ENCODE measurements at regions not wholly inside any gene's neighbourhood (a gene's known extent, or its start where the extent isn't known, plus 50 kb on each side); places are given as distances from the start of the nearest gene placed in this dataset.
A peak's percentile ranks its signal among the peaks of the same experiment; 100 is the strongest.
"Not testable (repeated sequence)": the region's sequence is repeated elsewhere in the genome, so short reads cannot be mapped to it uniquely, and the experiment has no call there.

DNA sequence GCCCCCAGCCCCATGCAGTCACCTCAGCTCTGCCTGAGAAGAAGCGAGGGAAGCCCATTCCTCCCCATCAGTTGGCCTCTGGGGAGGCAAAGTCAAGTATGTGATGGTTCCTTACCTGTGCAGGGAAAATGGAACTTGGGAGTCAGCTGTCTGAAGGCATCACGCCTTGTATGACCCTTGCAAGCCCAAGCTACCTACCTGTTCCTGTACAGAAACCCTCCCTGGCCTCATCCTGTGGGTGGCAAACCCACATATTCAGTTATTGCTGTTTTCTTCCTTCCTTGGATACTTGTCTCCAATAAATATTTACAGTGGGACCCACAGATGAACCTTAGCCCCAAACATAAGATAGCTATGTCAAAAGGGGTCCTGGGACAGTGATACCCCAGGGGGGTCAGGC, 92.2 kb upstream of the MLN start:
- no peak for DNase-seq (ENCODE audit: low read depth in 2 of 2)

DNA sequence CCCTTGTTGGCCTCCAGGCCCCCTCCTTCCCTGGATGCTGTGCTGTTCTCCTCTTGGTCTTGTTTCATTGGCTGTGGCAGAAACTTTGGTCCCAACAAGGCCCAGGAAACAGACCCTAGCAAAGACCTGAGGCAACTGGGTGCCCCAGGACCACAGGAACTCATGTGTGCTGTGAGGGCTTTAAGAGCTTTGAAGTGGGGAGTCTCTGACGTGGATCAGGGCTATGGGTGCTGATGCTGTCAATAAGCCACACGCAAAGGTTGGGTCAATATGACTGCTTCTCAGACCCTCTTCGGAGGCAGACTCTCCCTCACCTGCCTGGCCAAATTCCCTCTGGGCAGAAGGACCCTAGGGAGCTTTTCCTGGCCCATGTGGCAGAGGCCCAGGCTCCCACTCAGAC, 91.5 kb upstream of the MLN start:
- no peak for DNase-seq (ENCODE audit: low read depth in 2 of 2)

- DNase-seq (ENCODE audit: low read depth in 2 of 2), result no peak
Observed at GRCh38 chr6:33894438-33894837, 90.6 kb upstream of the MLN start.

GRCh38 chr6:33892581-33893346, 89.0 kb upstream of the MLN start:
- no peak for DNase-seq (ENCODE audit: low read depth in 2 of 2)

DNA sequence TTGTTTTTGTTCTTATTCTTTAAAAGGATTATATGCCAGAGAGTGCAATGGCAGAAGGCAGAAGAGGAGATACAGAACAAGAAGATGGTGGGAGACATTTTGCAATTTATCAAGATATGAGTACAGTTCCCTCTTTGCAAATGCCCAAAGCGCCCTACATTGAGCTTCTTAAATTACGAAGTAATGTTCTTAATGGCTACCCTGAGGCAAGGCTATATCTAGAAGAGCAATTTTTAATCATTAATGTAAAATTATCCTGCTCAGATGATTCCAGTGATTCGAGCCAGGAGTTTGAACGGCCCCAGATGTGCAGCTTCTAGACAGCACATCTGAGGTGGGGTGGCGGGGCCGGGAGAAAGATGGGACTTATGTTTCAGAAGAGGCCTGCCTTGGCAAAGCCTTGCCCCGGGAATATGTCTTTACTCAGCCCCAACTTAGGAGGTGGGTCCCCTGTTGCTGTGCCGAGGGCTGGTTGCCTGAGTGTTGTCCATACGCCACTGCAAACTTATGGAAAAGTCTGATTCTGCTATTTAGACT, 84.9 kb upstream of the MLN start:
- no peak for DNase-seq (ENCODE audit: low read depth in 2 of 2)

DNA sequence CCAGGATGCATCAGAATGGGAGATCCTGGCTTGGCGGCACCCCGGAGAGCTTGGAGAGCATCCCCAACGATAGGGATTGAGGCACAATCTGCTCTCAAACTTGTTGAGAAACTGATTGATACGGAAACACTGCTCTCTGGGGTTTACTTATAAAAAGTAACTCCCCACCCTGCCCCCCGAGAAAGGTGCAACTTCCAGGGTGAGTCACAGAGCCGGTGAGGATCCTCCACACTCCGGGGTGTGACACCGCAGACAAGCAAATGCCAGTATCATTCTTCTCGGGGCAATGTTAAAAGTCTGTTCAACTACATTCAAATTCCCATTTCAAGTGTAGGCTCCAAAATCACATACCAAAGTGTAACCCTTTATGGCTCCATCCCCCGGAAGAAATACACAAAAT, 84.4 kb upstream of the MLN start:
- DNase-seq (ENCODE audit: low read depth in 2 of 2), result no peak

DNA sequence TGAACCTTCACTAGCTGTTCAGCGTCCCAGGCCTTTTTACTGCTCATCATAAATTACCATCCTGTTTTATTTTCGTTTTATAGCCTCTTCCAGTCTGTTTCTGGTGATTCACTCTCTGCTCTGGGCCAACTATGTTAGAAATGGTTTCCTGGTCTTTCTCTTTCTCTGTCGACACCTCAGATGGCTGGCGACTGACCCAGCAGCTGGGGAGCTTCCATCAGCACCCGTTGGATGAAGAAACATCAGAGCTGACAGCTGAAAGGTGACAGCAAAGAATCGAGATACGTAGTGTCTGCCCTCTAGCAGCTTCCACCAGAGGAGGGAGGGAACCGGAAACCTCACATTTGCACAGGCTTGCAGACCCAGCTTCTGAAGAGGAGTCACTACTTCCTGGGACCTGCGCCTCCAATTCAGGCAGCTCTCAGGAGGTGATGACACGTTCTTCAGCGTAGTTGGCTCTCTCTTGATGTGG, 82.9 kb upstream of the MLN start:
- DNase-seq (ENCODE audit: low read depth in 2 of 2), result peak; percentile 31 to 77

GRCh38 chr6:33885132-33886057, 81.6 kb upstream of the MLN start:
- DNase-seq (ENCODE audit: low read depth in 2 of 2), result peak in 1 of 2 donors; percentile 36

DNA sequence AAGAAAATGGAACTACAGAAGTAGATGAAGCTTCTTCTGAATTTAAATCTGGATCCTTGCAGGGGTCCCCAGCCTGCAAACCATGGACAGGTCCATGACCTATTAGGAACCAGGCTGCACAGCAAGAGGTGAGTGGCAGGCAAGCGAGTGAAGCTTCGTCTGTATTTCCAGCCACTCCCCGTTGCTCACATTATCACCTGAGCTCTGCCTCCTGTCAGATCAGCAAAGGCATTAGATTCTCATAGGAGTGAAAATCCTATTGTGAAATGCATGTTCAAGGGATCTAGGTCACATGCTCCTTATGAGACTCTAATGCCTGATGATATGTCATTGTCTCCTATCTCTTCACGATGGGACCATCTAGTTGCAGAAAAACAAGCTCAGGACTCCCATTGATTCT, 79.8 kb upstream of the MLN start:
- DNase-seq (ENCODE audit: low read depth in 2 of 2), result not testable (repeated sequence)

DNA sequence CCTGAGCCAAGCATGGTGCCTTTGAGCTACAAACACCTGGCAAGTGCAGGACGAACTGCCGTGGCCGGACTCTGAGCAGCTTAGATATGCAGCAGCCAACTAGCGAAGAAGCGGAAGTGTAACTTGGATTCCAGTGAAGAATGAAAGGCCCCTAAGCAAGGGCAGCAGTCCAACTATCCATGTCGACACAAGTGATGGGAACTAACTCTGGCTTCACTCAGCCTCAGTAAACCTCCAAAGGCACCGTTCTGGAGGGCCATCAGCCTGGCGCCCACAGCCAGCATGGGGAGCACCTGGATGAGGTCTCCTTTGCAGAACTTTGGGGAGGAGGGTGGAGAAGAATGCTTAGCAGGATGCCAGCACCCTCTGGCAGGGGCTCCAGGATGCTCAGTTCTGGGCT, 78.4 kb upstream of the MLN start:
- no peak for DNase-seq (ENCODE audit: low read depth in 2 of 2)

DNA sequence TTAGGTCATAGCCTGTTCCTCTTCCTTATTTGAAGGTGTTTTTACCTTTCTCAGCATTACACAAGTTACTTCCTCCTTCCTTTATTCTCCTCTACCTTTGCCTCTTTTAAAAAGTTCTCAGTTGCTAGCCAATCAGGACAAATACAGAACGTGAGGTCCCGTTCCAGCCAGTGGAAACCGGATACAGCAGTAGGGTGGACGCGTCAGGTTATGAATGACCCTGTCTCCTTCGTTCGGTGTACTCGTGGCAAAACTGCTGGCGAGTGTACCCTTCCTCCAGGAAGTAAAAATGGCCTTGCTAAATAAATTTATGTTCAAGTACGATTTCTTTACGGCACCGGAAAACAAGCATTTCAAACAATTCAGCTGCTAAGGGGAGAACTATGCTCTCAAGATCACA, 77.0 kb upstream of the MLN start:
- DNase-seq (ENCODE audit: low read depth in 2 of 2), result peak in 1 of 2 donors; percentile 11

DNA sequence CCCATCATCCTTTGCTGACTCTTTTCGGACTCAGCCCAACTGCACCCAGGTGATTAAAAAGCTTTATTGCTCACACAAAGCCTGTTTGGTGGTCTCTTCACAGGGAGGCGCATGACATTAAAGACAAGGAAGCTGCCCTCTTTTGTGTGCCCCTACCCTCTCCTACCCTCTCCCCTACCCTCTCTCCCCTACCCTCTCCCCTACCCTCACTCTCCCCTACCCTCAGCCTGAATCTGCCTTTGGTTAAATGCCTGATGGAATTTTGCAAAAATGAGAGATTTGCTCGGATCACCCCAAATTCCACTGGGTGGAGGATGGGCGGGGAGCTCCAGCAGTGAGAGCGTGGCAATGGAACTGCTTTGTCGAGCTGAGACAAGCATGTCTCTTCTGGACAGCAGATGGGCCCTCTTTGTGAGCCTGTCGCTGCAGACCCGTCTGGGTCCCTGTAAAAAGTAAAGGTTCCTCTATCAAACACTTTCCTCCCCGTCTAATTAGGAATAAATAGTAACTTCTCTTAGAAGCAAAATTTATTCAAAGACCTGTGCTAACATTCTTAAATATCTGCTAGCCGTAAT, 76.4 kb upstream of the MLN start:
- no peak for DNase-seq (ENCODE audit: low read depth in 2 of 2)

DNA sequence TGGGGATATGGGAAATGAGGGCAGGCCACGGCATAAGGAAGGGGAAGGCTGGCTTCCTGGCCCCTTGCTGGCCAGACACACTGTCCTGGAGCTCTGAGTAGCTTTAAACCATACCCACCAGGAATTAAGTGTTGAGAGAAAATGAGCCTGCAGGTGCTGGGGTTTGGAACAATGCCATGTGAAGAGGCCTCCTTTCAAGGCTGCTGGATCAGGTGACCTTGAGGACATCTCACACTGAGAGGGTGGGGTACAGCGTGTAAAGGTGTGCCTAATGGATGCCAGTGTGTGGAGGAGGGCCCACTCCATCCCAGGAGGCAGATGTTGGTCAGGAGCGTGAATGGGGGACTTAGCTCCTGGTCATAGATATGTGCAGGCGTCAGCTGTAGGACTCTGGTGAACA, 74.8 kb upstream of the MLN start:
- no peak for DNase-seq (ENCODE audit: low read depth in 2 of 2)

- DNase-seq (ENCODE audit: low read depth in 2 of 2), result no peak
Observed at GRCh38 chr6:33877982-33878535, 74.3 kb upstream of the MLN start.

- no peak for DNase-seq (ENCODE audit: low read depth in 2 of 2)
Observed at GRCh38 chr6:33875696-33876095, 71.9 kb upstream of the MLN start.

GRCh38 chr6:33875141-33875581, 71.4 kb upstream of the MLN start:
- no peak for DNase-seq (ENCODE audit: low read depth in 2 of 2)

DNA sequence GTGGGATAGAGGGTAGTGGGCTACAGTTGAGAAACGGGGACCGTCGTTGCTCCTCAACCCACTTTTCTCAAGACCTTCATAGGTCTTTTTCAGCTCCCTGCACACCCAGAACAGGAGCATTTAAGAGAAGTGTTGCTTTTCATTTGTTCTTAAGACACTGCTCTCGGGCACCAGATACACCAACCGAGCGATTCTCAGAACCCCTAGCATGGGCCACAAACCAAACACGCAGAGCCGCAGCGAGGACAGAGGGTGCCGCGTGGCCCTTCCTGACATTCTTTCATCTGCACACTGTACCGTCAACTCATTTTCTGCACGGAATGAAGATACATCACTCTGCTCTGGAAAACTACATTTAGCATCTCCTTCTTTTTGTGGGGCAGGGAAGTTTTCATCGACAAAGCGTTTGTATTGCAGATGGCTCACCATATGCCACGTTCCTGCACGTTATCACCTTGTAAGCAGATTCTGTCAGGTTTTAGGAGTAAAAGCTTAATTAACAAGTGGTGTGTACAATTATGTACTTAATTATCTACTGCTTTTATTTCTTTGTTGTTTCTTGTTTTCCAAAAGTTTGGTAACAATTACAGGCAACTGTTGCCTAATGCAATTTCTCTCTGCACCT, 70.4 kb upstream of the MLN start:
- DNase-seq (ENCODE audit: low read depth in 2 of 2), result no peak

DNA sequence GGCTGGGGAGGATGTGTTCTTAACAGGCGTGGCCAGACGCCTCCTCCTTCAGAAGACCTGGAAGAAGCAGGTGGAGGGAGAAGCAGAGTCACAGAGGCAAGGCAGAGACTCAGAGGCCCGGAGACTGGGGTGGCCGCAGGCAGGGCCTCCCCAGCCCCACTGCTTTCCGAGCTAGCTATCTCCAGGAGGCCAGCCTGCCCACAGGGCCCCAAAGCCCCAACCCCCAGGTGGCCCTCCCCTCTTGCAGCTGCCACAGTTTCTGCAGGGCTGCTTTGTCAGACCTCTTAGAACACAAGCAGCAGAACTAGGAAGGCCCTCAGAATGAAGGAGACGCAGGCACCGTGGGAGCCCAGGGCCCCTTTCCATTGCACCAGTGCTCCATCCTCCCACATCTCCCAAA, 69.0 kb upstream of the MLN start:
- DNase-seq (ENCODE audit: low read depth in 2 of 2), result no peak

DNA sequence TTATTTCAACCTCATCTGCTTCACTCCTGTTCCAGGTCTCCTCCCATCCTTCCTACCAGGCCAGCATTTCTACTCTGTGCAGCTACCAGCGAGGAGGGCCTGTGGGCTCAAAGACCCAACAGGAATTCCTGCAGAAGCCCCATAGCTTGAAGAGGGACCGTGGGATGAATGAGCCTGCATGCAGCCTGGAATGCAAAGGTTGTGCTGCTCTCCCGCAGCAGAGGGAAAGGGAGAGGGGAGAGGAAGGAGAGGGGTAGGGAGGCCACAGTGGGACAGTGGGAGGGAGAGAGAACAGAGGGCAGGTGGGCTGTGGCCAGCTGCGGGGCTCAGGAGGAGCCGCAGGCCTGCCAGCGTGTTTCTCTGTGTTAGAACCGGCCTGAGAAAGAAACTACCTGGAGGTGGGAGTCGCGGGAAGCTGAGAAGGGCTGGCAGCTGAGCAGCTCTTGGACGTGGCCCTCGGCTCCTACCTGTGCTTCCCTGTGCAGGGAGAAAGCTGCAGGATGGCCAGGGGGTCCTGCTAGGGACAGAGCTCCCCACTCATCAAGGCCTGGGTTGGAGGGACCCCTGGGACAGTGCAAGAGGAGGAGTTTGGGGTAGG, 66.1 kb upstream of the MLN start:
- DNase-seq (ENCODE audit: low read depth in 2 of 2), result no peak

- no peak for DNase-seq (ENCODE audit: low read depth in 2 of 2)
Observed at GRCh38 chr6:33869121-33869520, 65.3 kb upstream of the MLN start.

DNA sequence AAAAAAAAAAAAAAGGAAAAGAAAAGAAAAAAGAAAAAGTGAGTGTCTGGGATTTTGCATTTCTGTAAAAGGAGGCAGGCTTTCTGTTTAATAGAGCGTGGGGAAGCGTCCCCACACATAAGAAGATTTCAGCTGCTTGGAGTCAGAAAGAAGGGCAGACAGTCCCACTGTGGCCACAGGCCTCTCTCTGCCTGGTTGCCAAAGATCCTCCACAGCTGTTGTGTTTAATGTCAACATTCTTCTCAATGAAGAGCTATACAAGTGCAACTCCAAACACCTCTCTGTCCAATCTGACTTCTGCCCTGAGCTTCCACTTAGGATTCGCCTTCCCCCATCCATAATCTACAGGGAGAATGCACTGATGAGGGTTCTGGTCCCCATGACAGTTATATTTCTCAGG, 64.3 kb upstream of the MLN start:
- DNase-seq (ENCODE audit: low read depth in 2 of 2), result no peak
